Fibroblast of mammary gland (primary cell): ENCODE measurements at regions not wholly inside any gene's neighbourhood (a gene's known extent, or its start where the extent isn't known, plus 50 kb on each side); places are given as distances from the start of the nearest gene placed in this dataset.
"Not testable (repeated sequence)": the region's sequence is repeated elsewhere in the genome, so short reads cannot be mapped to it uniquely, and the experiment has no call there.

Source experiments
- DNase-seq: peaks from one replicate; pipeline ENCODE4 v3.0.0-alpha.2; 2010; ENCODE audit warnings: low read depth
- H3K4me3 ChIP-seq: 2 replicates; pipeline ENCODE4 v1.5.1; 2011; ENCODE audit warnings: low read depth, mild to moderate bottlenecking, low read length, moderate library complexity; ENCODE audit not compliant: control insufficient read depth
- TF ChIP-seq, protein P1 (sequence below): conservative IDR thresholded peaks from 2 replicates; pipeline ENCODE4 v1.5.1; 2011; ENCODE audit warnings: low read depth, low read length, inconsistent platforms; ENCODE audit not compliant: control insufficient read depth, insufficient read depth

DNA sequence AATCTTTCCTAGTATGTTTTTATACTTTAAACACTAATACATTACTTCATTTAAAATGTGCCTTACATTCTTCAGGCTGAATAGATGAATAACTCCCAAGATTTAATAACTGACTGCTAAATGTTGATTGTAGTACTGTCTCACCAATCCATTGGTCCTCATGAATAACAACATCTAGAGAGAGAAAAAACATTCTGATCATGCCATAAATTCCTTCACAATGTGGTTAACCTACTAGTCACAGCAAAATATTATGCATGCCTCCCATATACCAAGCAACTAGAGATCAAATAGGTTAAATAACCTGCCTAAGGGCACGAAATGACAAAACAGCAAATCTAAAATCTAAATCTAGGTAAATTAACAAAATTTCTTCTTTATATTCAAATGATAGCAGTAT, 66.2 kb downstream of the SYT15 start:
- not testable (repeated sequence) for H3K4me3 ChIP-seq, DNase-seq

DNA sequence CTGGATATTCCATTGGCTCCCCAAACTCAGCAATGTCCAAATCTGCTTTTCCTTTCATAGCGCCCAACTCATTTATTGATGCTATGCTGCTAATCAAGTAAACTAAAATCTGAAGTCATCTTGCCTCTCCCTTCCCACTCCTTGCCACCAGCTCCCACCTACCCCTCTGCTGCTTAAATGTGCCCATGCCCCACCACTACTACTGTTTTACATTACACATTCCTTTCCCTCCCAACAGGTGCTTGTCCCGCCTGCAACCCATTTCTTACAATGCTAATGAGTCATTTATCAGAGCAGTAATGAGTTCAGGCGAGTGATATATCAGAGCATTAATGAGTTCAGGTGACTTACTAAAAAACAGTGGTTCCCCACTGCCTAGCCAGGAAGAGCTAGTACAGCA, 67.2 kb downstream of the SYT15 start:
- not testable (repeated sequence) for DNase-seq

DNA sequence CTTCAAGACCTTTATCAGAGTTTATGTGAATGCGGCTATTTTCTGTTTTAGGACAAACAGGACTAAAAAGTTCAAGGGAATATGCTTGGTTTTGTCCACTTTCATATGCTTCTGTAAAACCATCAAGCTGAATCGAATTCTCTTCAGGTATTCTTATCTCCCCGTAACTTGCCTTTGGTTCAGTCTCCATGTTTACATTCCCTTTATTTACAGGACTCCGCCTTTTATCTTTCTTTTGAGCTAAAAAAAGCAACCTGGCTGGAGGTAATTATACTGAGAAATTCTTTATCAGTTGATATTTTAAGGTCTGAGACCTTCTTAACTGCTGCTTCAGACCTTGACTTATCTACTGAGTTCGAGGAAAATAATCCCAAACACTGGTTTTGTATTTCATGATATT, 72.0 kb downstream of the SYT15 start:
- not testable (repeated sequence) for DNase-seq, H3K4me3 ChIP-seq

More for the DNA sequence above, 67.2 kb downstream of the SYT15 start:
- H3K4me3 ChIP-seq: not testable (repeated sequence)

DNA sequence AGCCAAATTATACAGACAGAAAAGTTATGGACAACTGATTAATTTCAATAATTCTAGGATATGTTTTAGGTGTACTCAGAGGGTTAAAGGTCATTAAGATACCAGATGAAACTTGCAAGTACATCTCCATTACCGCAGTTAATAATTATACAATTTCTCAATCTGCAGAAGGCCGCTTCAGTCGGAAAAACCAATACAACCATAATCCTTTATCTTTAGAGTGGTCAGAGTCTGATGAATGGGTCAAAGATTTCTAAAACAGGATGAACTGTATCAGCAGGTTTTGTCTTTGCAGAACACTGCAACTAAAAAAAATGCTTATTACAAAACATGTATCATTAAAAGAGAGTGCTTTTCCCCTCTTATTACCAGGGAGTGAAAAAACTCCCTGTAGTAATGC, 78.5 kb downstream of the SYT15 start:
- not testable (repeated sequence) for DNase-seq, H3K4me3 ChIP-seq

DNA sequence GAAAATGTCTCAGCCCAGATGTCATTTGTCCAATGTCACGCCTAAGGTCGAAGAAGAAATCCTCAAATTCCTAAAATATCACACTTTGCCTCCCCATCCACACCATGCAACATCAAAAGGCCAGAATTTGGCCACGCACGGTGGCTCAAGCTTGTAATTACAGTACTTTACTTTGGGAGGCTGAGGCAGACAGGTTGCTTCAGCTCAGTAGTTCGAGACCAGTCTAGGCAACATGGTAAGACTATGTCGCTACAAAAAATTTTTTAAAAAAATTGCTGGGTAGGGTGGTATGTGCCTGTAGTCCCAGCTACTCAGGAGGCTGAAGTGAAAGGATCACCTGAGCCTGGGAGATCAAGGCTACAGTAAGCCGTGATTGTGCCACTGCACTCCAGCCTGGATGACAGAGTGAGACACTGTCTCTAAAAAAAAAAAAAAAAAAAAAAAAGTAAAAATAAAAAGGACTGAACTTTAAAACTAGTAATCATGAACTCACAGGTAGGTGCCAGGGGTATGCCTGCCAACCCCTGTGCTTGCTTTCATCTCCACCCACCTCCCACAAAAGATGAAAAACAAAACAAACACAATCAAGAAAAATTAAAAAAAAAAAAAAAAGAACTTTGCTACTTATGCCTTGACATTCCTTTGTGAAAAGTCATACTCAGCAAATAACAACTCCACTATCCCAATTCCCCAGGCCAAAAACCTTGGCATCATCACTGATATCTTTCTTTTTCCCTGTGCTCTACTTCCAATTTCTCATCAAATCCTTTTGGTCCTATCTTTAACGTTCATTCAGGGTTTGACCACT, 81.3 kb downstream of the SYT15 start:
- H3K4me3 ChIP-seq: not testable (repeated sequence)
- peak; percentile 1 for DNase-seq

DNA sequence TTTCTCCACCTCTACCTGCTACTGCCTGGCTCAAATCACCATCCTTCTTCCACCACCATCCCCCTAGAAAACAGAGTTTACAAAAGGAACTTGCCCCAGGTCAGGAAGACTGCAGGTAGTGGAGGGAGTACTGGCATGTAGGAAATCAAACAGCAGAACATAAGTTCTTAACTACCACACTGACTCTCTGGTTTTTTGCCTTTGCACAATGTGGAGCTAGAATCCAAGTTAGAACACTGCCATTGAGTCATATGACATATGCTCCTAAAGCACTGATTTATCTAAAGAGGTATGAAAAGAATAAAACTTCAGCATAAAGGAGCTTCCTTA, 81.9 kb downstream of the SYT15 start:
- H3K4me3 ChIP-seq, DNase-seq: not testable (repeated sequence)

DNA sequence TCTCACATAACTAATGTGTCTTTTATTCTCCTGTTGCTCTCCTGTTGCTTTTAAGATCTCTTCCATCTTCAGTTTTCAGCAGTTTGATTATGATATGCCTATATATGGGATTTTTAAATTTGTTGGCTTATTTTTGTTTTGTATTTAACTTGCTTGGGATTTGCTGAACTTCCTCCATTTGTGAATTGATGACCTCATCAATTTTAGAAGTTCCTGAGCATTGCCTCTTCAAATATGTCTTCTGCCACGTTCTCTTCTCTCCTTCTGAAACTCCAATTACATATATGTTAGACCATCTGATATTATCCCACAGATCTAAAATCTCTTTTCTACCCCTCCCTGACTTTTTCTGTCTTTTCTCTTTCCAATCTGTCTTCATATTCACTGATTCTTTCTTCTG, 86.6 kb downstream of the SYT15 start:
- DNase-seq, H3K4me3 ChIP-seq: not testable (repeated sequence)

DNA sequence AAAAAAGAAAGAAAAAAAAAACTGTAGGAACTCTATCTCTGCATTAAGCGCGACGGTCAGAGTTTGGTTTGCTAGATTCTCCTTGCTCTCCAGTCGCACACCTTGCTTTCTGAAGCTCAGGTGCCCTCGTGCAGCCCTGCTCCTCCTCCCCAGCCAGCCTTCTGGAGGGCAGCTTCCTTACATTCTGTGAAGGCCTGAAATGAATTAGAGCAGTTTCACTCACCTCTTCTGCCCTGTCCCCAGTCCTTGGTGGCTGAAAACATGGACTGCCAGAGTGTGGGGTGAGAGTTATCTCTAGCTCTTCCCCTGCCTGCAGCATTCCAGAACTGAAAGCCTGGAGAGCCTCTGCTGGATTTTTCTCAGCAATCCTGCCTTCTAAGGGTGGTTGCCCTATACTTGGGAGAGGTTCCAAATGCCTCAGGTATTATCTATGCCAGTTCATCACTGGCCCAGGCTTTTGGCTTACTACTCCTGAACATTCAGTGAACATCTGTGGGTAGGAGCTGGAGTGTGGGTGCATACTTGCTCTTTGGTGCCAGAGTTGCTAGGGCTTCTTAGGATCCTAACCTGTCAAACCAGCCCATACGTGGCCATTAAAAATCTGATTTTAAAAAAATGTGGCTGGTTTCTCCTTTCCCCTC, 89.5 kb downstream of the SYT15 start:
- not testable (repeated sequence) for H3K4me3 ChIP-seq, DNase-seq

DNA sequence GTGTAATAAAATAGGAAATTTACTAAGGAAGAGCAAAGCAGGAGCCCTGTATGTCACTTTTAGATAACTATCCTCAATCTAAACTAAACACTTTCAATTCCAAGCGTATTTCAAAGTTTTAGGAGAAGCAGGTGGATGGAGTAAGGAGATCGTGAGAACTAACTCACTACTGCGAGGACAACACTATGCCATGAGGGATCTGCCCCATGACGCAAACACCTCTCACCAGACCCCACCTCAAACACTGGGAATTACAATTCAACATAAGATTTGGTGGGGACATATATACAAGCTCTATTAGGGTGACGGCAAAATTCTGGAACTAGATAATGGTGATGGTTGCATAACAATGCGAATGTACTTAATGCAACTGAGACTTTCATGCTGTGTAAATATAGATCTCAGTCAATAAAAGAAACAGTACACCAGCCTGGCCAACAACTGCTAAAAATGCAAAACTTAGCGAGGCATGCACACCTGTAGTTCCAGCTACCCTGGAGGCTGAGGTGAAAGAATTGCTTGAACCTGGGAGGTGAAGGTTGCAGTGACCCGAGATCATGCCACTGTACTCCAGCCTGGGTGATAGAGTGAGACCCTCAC, 99.0 kb downstream of the SYT15 start:
- not testable (repeated sequence) for DNase-seq, H3K4me3 ChIP-seq

DNA sequence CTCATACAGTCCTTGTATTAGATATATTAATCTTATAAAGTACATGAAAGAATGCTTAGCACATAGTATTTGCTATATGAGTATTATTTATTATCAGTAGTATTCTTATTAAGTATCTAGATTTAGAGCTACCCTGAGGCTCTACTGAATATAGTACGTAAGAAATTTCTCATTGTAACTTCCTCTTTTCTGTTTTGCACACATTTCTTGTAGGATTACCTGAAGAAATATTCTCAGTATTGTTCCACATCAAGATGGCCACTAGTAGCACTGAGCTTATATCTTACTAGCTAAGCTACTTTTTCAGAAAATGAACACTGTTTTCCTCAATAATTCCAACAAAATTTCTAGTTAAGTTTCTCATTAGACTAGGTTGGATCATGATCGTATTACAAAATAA, 112.5 kb downstream of the SYT15 start:
- not testable (repeated sequence) for DNase-seq, H3K4me3 ChIP-seq

DNA sequence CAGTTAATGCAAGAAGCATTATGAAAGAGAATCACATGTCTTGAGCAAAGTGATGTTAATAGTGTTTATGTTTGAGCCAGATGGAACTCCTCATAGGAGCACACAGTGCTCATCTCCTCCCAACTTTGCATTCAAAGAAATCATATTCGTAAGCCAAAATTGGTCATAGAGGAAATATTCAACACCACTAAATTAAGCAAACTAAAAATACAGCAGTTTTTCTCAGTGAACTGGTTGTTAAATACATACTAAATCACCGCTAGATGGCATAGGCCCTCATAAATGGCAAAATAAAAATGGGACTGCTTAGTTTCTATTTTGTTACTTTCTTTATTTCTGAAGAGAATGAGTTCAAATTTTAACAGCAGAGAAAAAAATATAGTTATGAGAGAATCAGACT, 114.3 kb downstream of the SYT15 start:
- TF ChIP-seq, protein P1, sequence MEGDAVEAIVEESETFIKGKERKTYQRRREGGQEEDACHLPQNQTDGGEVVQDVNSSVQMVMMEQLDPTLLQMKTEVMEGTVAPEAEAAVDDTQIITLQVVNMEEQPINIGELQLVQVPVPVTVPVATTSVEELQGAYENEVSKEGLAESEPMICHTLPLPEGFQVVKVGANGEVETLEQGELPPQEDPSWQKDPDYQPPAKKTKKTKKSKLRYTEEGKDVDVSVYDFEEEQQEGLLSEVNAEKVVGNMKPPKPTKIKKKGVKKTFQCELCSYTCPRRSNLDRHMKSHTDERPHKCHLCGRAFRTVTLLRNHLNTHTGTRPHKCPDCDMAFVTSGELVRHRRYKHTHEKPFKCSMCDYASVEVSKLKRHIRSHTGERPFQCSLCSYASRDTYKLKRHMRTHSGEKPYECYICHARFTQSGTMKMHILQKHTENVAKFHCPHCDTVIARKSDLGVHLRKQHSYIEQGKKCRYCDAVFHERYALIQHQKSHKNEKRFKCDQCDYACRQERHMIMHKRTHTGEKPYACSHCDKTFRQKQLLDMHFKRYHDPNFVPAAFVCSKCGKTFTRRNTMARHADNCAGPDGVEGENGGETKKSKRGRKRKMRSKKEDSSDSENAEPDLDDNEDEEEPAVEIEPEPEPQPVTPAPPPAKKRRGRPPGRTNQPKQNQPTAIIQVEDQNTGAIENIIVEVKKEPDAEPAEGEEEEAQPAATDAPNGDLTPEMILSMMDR: peak; percentile 11
- not testable (repeated sequence) for H3K4me3 ChIP-seq, DNase-seq

DNA sequence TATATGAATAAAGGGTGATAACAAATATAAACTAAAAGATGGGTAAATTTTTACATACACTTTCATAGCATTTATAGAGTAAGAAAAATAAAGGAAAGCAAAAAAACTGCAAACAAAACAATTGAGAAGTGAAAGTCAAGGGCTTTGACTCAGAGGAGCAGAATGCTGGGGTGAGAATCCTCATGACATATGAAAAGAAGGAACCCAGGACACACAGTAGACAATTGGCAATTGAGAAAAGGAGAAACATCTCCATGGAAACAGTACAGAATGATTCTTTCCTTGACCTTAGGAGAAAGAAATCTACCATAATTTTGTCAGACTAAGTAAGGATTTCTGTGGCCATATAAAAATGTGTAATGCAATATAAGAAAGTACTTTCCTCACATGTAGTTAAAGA, 138.3 kb downstream of the SYT15 start:
- not testable (repeated sequence) for DNase-seq, H3K4me3 ChIP-seq

DNA sequence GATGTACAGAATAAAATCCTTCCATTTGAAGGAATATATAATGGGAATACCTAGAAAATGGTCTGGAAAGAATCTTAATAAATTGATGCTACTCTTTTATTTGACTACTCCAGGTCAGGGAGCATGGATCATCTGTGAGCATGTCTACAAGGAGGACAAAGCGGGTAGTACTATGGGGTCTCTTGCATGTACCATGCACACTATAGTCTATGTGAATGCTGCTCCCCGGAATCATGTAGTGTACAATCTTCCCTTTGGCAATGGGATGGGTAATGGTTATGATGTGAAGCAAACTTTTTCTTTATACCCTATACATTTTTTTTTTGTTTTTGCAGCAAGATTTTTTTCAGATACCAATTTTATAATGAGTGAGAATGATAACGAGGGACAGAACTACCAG, 139.1 kb downstream of the SYT15 start:
- not testable (repeated sequence) for DNase-seq, H3K4me3 ChIP-seq
